ENCODE measurements at regions not wholly inside any gene's neighbourhood (a gene's known extent, or its start where the extent isn't known, plus 50 kb on each side); places are given as distances from the start of the nearest gene placed in this dataset.

DNA sequence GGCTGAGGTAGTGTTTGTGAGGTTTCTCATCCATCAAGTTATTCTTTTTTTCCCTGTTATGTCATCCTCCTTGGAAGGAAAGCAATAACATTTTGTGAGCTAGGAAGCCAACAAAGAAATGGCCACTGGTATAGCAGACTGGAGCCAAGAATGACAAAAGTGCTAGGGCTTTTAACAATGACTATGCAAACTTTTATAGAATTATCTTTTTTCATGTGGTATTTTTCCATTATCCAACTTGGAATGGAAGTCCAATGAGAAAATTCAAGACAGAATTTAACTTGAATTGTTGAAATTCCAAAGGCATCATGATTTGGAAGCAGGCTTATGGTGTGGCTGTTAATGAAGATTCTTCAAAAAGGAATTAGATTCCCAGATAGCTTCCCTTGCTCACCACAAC lies 216.4 kb upstream of the PDGFD start:
- TF ChIP-seq, protein P1, sequence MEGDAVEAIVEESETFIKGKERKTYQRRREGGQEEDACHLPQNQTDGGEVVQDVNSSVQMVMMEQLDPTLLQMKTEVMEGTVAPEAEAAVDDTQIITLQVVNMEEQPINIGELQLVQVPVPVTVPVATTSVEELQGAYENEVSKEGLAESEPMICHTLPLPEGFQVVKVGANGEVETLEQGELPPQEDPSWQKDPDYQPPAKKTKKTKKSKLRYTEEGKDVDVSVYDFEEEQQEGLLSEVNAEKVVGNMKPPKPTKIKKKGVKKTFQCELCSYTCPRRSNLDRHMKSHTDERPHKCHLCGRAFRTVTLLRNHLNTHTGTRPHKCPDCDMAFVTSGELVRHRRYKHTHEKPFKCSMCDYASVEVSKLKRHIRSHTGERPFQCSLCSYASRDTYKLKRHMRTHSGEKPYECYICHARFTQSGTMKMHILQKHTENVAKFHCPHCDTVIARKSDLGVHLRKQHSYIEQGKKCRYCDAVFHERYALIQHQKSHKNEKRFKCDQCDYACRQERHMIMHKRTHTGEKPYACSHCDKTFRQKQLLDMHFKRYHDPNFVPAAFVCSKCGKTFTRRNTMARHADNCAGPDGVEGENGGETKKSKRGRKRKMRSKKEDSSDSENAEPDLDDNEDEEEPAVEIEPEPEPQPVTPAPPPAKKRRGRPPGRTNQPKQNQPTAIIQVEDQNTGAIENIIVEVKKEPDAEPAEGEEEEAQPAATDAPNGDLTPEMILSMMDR (optimal IDR thresholded peaks at IDR 0.05 in 1 of 3, IDR thresholded peaks at IDR 0.05 in 1 of 3, conservative IDR thresholded peaks at IDR 0.05 in 1 of 3; ENCODE audit: extremely low read depth in 1 of 3, insufficient read depth in 2 of 3, low read length in 3 of 3): no peak
- TF ChIP-seq EZH2 (IDR thresholded peaks at IDR 0.05; ENCODE audit: low read length): no peak
- DNase-seq (ENCODE audit: low read depth, low spot score): no peak
- Histone ChIP-seq H4K20me1 (ENCODE audit: control insufficient read depth, extremely low read depth, insufficient read depth, low read length) (no peaks in the 10 kb centered on the region), H3K9me3 (ENCODE audit: control insufficient read depth, low read depth, low read length) (no peaks in the 10 kb centered on the region), H3K4me1 (ENCODE audit: control insufficient read depth, extremely low read depth, insufficient read depth, low read length) (no peaks in the 10 kb centered on the region), H3K4me3 (ENCODE audit: control insufficient read depth in 2 of 3, extremely low read depth in 1 of 3, insufficient read depth in 2 of 3, low read depth in 1 of 3, low read length in 3 of 3) (no peak overlapping the region), H3K27me3 (ENCODE audit: control insufficient read depth, extremely low read depth, insufficient read depth, low read length) (no peaks in the 10 kb centered on the region), H3K79me2 (ENCODE audit: control insufficient read depth, insufficient read depth, low read length) (no peaks in the 10 kb centered on the region), H3K36me3 (ENCODE audit: control insufficient read depth in 2 of 2, extremely low read depth in 1 of 2, insufficient read depth in 2 of 2, low read length in 2 of 2) (no peaks in the 10 kb centered on the region), H2AFZ (ENCODE audit: control insufficient read depth, low read length) (no peak overlapping the region), H3K9ac (ENCODE audit: control insufficient read depth, extremely low read depth, insufficient read depth, low read length) (no peak overlapping the region), H3K4me2 (ENCODE audit: control insufficient read depth, extremely low read depth, insufficient read depth, low read depth, low read length) (no peak overlapping the region), H3K9me1 (ENCODE audit: control insufficient read depth, extremely low read depth, insufficient read depth, low read length) (no peaks in the 10 kb centered on the region), H3K27ac (ENCODE audit: control insufficient read depth, insufficient read depth, low read length) (no peak overlapping the region)
- dilution Hi-C loops (cut with MboI; ENCODE audit: extremely low pct_ligation_motif_present, low sequenced_read_pairs): no loop called here
- no peak for FAIRE-seq

DNA sequence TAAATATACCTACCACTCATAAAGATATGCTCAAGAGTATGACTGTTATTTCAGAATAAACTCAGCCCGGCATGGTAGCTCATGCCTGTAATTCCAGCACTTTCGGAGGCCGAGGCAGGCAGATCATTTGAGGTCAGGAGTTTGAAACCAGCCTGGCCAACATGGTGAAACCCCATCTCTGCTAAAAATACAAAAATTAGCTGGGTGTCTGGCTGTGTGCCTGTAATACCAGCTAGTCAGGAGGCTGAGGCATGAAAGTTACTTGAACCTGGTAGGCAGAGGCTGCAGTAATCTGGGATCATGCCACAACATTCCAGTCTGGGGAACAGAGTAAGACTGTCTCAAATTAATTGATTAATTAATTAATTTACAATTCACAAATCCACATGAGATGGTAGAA lies 208.2 kb upstream of the PDGFD start:
- H3K9me3 ChIP-seq (ENCODE audit: control insufficient read depth, low read depth, low read length): no peaks in the 10 kb centered on the region
- H3K4me1 ChIP-seq (ENCODE audit: control insufficient read depth, extremely low read depth, insufficient read depth, low read length): no peaks in the 10 kb centered on the region
- dilution Hi-C loops (cut with MboI; ENCODE audit: extremely low pct_ligation_motif_present, low sequenced_read_pairs): no loop called here
- no peak overlapping the region for H2AFZ ChIP-seq (ENCODE audit: control insufficient read depth, low read length)
- H3K79me2 ChIP-seq (ENCODE audit: control insufficient read depth, insufficient read depth, low read length): no peaks in the 10 kb centered on the region
- H4K20me1 ChIP-seq (ENCODE audit: control insufficient read depth, extremely low read depth, insufficient read depth, low read length): no peaks in the 10 kb centered on the region
- H3K27me3 ChIP-seq (ENCODE audit: control insufficient read depth, extremely low read depth, insufficient read depth, low read length): no peaks in the 10 kb centered on the region
- H3K27ac ChIP-seq (ENCODE audit: control insufficient read depth, insufficient read depth, low read length): no peak overlapping the region
- no peak overlapping the region for H3K4me3 ChIP-seq (ENCODE audit: control insufficient read depth in 2 of 3, extremely low read depth in 1 of 3, insufficient read depth in 2 of 3, low read depth in 1 of 3, low read length in 3 of 3)
- no peaks in the 10 kb centered on the region for H3K9me1 ChIP-seq (ENCODE audit: control insufficient read depth, extremely low read depth, insufficient read depth, low read length)
- no peak overlapping the region for H3K4me2 ChIP-seq (ENCODE audit: control insufficient read depth, extremely low read depth, insufficient read depth, low read depth, low read length)
- H3K9ac ChIP-seq (ENCODE audit: control insufficient read depth, extremely low read depth, insufficient read depth, low read length): no peak overlapping the region
- H3K36me3 ChIP-seq (ENCODE audit: control insufficient read depth in 2 of 2, extremely low read depth in 1 of 2, insufficient read depth in 2 of 2, low read length in 2 of 2): no peaks in the 10 kb centered on the region
- DNase-seq (ENCODE audit: low read depth, low spot score) (no peak), FAIRE-seq (no peak)
- TF ChIP-seq, protein P1 (optimal IDR thresholded peaks at IDR 0.05 in 1 of 3, IDR thresholded peaks at IDR 0.05 in 1 of 3, conservative IDR thresholded peaks at IDR 0.05 in 1 of 3; ENCODE audit: extremely low read depth in 1 of 3, insufficient read depth in 2 of 3, low read length in 3 of 3): no peak
- no peak for TF ChIP-seq EZH2 (IDR thresholded peaks at IDR 0.05; ENCODE audit: low read length)
